HEK293 (cell line): ENCODE measurements at regions not wholly inside any gene's neighbourhood (a gene's known extent, or its start where the extent isn't known, plus 50 kb on each side); places are given as distances from the start of the nearest gene placed in this dataset.

Experiments
- CTCF ChIA-PET: fragments of 350-600 bp; formaldehyde crosslinking; extraction: SDS; loops from one replicate; lab custom pipeline; 2021; ENCODE audit warnings: antibody characterized with exemption; lab: Yijun Ruan, JAX
- POLR2A ChIA-PET: fragments of 300-600 bp; formaldehyde crosslinking; extraction: SDS; loops from one replicate; lab custom pipeline; 2020; ENCODE audit warnings: antibody characterized with exemption, inconsistent platforms; lab: Yijun Ruan, JAX
- H3K27ac ChIP-seq: fragments of 200-500 bp; sonication (Bioruptor generic); 2 replicates; pipeline ENCODE4 v1.5.1; 2014; ENCODE audit warnings: low read depth, low read length, control low read depth, inconsistent platforms; ENCODE audit errors: extremely low read depth
- H3K36me3 ChIP-seq, 2 experiments: fragments of 200-500 bp in 1 of 2; sonication (Bioruptor generic) in 1 of 2; 1 replicate in 1 of 2; 2 replicates in 1 of 2; pipeline ENCODE4 v1.5.1; 2014 to 2017; ENCODE audit warnings: inconsistent platforms in 2 of 2, low read length in 2 of 2; ENCODE audit not compliant: control insufficient read depth in 2 of 2, insufficient read depth in 1 of 2
- H3K4me1 ChIP-seq: fragments of 200-500 bp; sonication (Bioruptor generic); 2 replicates; pipeline ENCODE4 v1.5.1; 2014; ENCODE audit warnings: mild to moderate bottlenecking, low read length, inconsistent platforms; ENCODE audit not compliant: control insufficient read depth, insufficient read depth
- H3K4me3 ChIP-seq: 2 replicates; pipeline ENCODE4 v1.5.1; 2011; ENCODE audit warnings: low read depth, mild to moderate bottlenecking, control low read depth, low read length, moderate library complexity
- H3K9me3 ChIP-seq: fragments of 200-500 bp; sonication (Bioruptor generic); 2 replicates; pipeline ENCODE4 v1.5.1; 2014; ENCODE audit warnings: low read depth, low read length, inconsistent platforms; ENCODE audit not compliant: control insufficient read depth, insufficient read depth
- GFI1B ChIP-seq: fragments of 450-650 bp; formaldehyde crosslinking; IDR thresholded peaks from 2 replicates; pipeline ENCODE4 v1.5.1; 2016; ENCODE audit warnings: missing biosample characterization, missing genetic modification characterization
- GLIS1 ChIP-seq: fragments of 450-650 bp; formaldehyde crosslinking; IDR thresholded peaks from 2 replicates; pipeline ENCODE4 v1.5.1; 2016; ENCODE audit warnings: missing biosample characterization, missing genetic modification characterization
- OVOL3 ChIP-seq: fragments of 450-650 bp; formaldehyde crosslinking; IDR thresholded peaks from 2 replicates; pipeline ENCODE4 v1.5.1; 2016; ENCODE audit warnings: missing biosample characterization, missing genetic modification characterization
- PRDM1 ChIP-seq: fragments of 450-650 bp; formaldehyde crosslinking; IDR thresholded peaks from 2 replicates; pipeline ENCODE4; 2016; ENCODE audit warnings: missing biosample characterization, missing genetic modification characterization
- RBAK ChIP-seq: fragments of 450-650 bp; formaldehyde crosslinking; IDR thresholded peaks from 2 replicates; pipeline ENCODE4 v1.5.1; 2016; ENCODE audit warnings: missing biosample characterization, missing genetic modification characterization
- SCRT2 ChIP-seq: fragments of 450-650 bp; formaldehyde crosslinking; IDR thresholded peaks from 2 replicates; pipeline ENCODE4 v1.5.1; 2016; ENCODE audit warnings: missing biosample characterization, missing genetic modification characterization
- SP7 ChIP-seq: fragments of 450-650 bp; formaldehyde crosslinking; IDR thresholded peaks from 2 replicates; pipeline ENCODE4 v1.5.1; 2016; ENCODE audit warnings: missing biosample characterization, missing genetic modification characterization
- WT1 ChIP-seq: fragments of 450-650 bp; formaldehyde crosslinking; IDR thresholded peaks from 2 replicates; pipeline ENCODE4 v1.5.1; 2016; ENCODE audit warnings: missing biosample characterization, missing genetic modification characterization
- ZBTB17 ChIP-seq: fragments of 450-650 bp; formaldehyde crosslinking; IDR thresholded peaks from 2 replicates; pipeline ENCODE4 v1.5.1; 2016; ENCODE audit warnings: missing biosample characterization, missing genetic modification characterization
- ZNF335 ChIP-seq: fragments of 450-650 bp; formaldehyde crosslinking; conservative IDR thresholded peaks from 2 replicates; pipeline ENCODE4 v1.5.1; 2016; ENCODE audit warnings: missing biosample characterization, missing genetic modification characterization
- ZNF37A ChIP-seq: fragments of 450-650 bp; IDR thresholded peaks from 2 replicates; pipeline ENCODE4 v1.5.1; 2018; ENCODE audit warnings: missing biosample characterization, missing genetic modification characterization
- ZNF561 ChIP-seq: fragments of 450-650 bp; IDR thresholded peaks from 2 replicates; pipeline ENCODE4 v1.5.1; 2018; ENCODE audit warnings: missing biosample characterization, missing genetic modification characterization, borderline replicate concordance
- ZNF654 ChIP-seq: fragments of 450-650 bp; formaldehyde crosslinking; IDR thresholded peaks from 2 replicates; pipeline ENCODE4 v1.5.1; 2016; ENCODE audit warnings: low read depth, missing biosample characterization, missing genetic modification characterization
- ZNF670 ChIP-seq: fragments of 450-650 bp; formaldehyde crosslinking; IDR thresholded peaks from 2 replicates; pipeline ENCODE4 v1.5.1; 2016; ENCODE audit warnings: missing biosample characterization, missing genetic modification characterization, low read depth
- ZNF830 ChIP-seq: fragments of 450-650 bp; IDR thresholded peaks from 2 replicates; pipeline ENCODE4 v1.5.0; 2018; ENCODE audit warnings: missing biosample characterization, missing genetic modification characterization, low read depth, mild to moderate bottlenecking, moderate library complexity
- TF ChIP-seq, protein P1 (sequence below): sonication (generic); formaldehyde crosslinking; IDR thresholded peaks from 2 replicates; pipeline ENCODE4 v1.8.1; 2022; ENCODE audit warnings: mild to moderate bottlenecking, moderate library complexity, missing genetic modification reagents
- TF ChIP-seq, protein P2 (sequence below): fragments of 450-650 bp; formaldehyde crosslinking; IDR thresholded peaks from 2 replicates; pipeline ENCODE4 v1.5.1; 2016; ENCODE audit warnings: missing biosample characterization, missing genetic modification characterization, low read depth
- TF ChIP-seq, protein P3 (sequence below): fragments of 450-650 bp; formaldehyde crosslinking; optimal IDR thresholded peaks from 2 replicates; pipeline ENCODE3; 2016; ENCODE audit warnings: missing biosample characterization, mild to moderate bottlenecking, missing genetic modification characterization
- TF ChIP-seq, protein P4 (sequence below): fragments of 450-650 bp; formaldehyde crosslinking; IDR thresholded peaks from 2 replicates; pipeline ENCODE4 v1.5.1; 2017; ENCODE audit warnings: missing biosample characterization, missing genetic modification characterization

DNA sequence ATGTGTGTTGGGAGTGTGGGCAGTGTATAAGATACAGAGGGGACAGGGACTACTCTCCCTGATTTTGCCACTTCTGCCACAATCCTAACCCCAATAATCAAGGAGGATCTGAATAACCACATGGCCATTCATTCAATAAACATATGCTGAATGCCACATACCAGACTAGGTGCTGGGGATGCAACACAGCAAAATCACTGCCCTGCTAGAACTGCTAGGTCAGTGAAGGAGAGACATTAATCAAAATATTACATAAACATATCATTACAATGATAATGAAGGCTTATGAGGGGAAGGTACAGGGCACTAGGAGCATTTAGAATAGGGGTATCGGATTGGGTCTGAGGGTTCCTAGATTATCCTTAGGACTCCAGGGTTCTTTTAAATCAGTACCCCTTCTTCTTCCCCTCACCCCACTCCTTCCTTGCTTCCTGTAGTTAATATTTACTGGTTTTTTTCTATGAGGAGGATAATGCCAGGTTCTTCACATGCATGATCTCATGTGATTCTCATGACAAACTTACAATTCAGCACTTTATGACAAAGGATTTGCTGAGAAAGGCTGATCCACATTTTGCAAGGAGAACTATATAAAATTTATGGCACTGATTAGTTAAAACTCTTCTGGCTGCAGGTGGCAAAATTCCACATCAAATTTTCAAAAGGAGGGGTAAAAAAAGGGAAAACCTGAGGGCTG lies 56.4 kb upstream of the PCBP1 start:
- CTCF ChIA-PET, result no interaction called here
- Histone ChIP-seq H3K9me3 (no peaks in the 10 kb centered on the region), H3K36me3 (peaks cover 0 to 5% of the 10 kb centered on the region in 2 experiments; a peak in 1 of 3 replicates)
- peak; percentile 31; the same call in 1 of the 2 replicates for TF ChIP-seq SP7 (tag by site-specific recombination)
- TF ChIP-seq ZNF830 (tag by site-specific recombination), result no peak
- TF ChIP-seq, all 188 proteins: peak for 1
- Histone ChIP-seq H3K4me1 (peaks cover 20% of the 10 kb centered on the region), H3K27ac (no peak overlapping the region), H3K4me3 (no peak overlapping the region)
- POLR2A ChIA-PET, result no interaction called here

DNA sequence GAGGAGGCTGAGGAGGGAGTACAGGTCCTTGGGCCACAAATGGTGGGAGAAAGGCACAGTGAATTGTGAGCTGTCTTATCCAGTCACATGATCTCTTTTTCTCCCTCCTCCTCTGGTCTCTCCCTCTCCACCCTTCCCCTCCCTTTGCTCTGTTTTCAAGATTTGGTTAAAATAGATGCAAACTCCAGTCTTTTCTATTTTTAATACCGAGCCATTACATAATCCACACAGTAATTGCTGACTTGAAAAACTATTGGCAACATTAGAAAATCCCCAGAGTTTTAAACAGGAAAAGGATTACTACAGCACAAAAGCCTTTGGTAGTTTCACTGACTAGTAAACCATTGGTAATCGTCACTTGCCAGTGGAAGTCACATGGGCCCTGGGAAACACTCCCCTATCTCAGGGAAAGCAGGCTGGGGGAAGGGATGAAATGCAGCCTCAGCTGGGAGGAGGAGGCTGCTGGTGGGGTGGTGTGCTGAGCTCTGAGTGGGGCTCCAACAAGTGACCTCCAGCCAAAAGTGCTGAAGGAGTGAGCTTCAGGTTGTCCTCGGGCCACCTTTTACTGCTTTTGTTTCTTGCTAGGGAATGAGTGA lies 57.4 kb upstream of the PCBP1 start:
- CTCF ChIA-PET, result interaction anchor here (0.7 kb wide), 1 partner anchor 908 kb away, joined by 3 read pairs; no protein-coding TSS in a partner anchor
- Histone ChIP-seq H3K36me3 (peaks cover 0 to 5% of the 10 kb centered on the region in 2 experiments; a peak in 1 of 3 replicates), H3K4me3 (no peak overlapping the region), H3K4me1 (peaks cover 10% of the 10 kb centered on the region), H3K9me3 (no peaks in the 10 kb centered on the region), H3K27ac (no peak overlapping the region)
- POLR2A ChIA-PET, result no interaction called here
- TF ChIP-seq, protein P1, sequence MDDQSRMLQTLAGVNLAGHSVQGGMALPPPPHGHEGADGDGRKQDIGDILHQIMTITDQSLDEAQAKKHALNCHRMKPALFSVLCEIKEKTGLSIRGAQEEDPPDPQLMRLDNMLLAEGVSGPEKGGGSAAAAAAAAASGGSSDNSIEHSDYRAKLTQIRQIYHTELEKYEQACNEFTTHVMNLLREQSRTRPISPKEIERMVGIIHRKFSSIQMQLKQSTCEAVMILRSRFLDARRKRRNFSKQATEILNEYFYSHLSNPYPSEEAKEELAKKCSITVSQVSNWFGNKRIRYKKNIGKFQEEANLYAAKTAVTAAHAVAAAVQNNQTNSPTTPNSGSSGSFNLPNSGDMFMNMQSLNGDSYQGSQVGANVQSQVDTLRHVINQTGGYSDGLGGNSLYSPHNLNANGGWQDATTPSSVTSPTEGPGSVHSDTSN, result no peak
- TF ChIP-seq GFI1B (tag by site-specific recombination), result no peak
- peak; percentile 75 for TF ChIP-seq SCRT2 (tag by site-specific recombination)
- peak; percentile 54 for TF ChIP-seq PRDM1 (tag by site-specific recombination)
- TF ChIP-seq OVOL3 (tag by site-specific recombination), result no peak
- TF ChIP-seq, protein P2, sequence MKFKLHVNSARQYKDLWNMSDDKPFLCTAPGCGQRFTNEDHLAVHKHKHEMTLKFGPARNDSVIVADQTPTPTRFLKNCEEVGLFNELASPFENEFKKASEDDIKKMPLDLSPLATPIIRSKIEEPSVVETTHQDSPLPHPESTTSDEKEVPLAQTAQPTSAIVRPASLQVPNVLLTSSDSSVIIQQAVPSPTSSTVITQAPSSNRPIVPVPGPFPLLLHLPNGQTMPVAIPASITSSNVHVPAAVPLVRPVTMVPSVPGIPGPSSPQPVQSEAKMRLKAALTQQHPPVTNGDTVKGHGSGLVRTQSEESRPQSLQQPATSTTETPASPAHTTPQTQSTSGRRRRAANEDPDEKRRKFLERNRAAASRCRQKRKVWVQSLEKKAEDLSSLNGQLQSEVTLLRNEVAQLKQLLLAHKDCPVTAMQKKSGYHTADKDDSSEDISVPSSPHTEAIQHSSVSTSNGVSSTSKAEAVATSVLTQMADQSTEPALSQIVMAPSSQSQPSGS (tag by site-specific recombination), result no peak
- peak; percentile 59 for TF ChIP-seq GLIS1 (tag by site-specific recombination)
- TF ChIP-seq, protein P3, sequence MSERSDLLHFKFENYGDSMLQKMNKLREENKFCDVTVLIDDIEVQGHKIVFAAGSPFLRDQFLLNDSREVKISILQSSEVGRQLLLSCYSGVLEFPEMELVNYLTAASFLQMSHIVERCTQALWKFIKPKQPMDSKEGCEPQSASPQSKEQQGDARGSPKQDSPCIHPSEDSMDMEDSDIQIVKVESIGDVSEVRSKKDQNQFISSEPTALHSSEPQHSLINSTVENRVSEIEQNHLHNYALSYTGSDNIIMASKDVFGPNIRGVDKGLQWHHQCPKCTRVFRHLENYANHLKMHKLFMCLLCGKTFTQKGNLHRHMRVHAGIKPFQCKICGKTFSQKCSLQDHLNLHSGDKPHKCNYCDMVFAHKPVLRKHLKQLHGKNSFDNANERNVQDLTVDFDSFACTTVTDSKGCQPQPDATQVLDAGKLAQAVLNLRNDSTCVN (tag by site-specific recombination), result no peak
- peak; percentile 47; the same call in 1 of the 2 replicates for TF ChIP-seq ZNF561
- TF ChIP-seq ZNF37A (tag by site-specific recombination), result no peak
- TF ChIP-seq, protein P4, sequence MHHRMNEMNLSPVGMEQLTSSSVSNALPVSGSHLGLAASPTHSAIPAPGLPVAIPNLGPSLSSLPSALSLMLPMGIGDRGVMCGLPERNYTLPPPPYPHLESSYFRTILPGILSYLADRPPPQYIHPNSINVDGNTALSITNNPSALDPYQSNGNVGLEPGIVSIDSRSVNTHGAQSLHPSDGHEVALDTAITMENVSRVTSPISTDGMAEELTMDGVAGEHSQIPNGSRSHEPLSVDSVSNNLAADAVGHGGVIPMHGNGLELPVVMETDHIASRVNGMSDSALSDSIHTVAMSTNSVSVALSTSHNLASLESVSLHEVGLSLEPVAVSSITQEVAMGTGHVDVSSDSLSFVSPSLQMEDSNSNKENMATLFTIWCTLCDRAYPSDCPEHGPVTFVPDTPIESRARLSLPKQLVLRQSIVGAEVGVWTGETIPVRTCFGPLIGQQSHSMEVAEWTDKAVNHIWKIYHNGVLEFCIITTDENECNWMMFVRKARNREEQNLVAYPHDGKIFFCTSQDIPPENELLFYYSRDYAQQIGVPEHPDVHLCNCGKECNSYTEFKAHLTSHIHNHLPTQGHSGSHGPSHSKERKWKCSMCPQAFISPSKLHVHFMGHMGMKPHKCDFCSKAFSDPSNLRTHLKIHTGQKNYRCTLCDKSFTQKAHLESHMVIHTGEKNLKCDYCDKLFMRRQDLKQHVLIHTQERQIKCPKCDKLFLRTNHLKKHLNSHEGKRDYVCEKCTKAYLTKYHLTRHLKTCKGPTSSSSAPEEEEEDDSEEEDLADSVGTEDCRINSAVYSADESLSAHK (tag by site-specific recombination), result 0 out of 2 replicates have a peak, but pooled peaks have one; percentile 9
- TF ChIP-seq ZNF670 (tag by site-specific recombination), result no peak
- TF ChIP-seq WT1 (tag by site-specific recombination), result peak; percentile 37; the same call in 1 of the 2 replicates
- TF ChIP-seq ZBTB17 (tag by site-specific recombination), result peak; percentile 47
- TF ChIP-seq RBAK (tag by site-specific recombination), result no peak
- TF ChIP-seq ZNF335 (tag by site-specific recombination), result no peak
- TF ChIP-seq ZNF654 (tag by site-specific recombination), result no peak
